ENCODE measurements at regions not wholly inside any gene's neighbourhood (a gene's known extent, or its start where the extent isn't known, plus 50 kb on each side); places are given as distances from the start of the nearest gene placed in this dataset.

DNA sequence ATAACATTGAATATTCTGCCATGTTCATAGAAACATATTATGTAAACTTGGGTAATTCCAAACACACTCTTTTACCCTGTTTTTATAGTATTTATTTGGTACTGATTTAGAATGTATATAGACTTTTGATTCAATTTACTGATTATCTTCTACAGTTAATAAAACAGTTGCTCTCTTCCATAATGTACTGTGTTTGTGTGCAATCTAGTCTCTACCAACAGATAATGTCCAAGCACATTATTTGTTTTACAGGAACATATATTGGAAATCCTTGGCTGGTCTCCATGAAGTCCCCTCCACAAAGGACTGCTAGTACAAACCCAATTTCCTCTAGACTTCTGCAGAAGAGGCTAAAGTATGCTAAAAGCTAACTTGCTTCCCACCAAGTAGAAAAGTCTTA lies 386.6 kb downstream of the RND3 start:
- POLR2A ChIA-PET: no interaction called here
- CTCF ChIA-PET: interaction anchor here (0.5 kb wide), 1 partner anchor 18 kb away, joined by 3 read pairs; no protein-coding TSS in a partner anchor
- Histone ChIP-seq H3K4me3 (ENCODE audit: control insufficient read depth in 1 of 7, extremely low read depth in 1 of 7, insufficient read depth in 4 of 7, low read depth in 2 of 7, low read length in 6 of 7) (no peak overlapping the region), H3K4me1 (ENCODE audit: control extremely low read depth in 1 of 4, control insufficient read depth in 4 of 4, insufficient read depth in 4 of 4, low read length in 3 of 4) (no peaks in the 10 kb centered on the region), H3K27me3 (replicated peaks in 2 of 5; ENCODE audit: control insufficient read depth in 4 of 5, insufficient read depth in 5 of 5, low read length in 4 of 5) (no peaks in the 10 kb centered on the region), H3K27ac (ENCODE audit: insufficient read depth in 1 of 2, low read depth in 1 of 2, low read length in 2 of 2, poor library complexity in 1 of 2, severe bottlenecking in 2 of 2) (no peak overlapping the region), H3K9me3 (ENCODE audit: control extremely low read depth in 1 of 5, control insufficient read depth in 4 of 5, insufficient read depth in 2 of 5, low read depth in 1 of 5, low read length in 4 of 5) (no peaks in the 10 kb centered on the region), H3K36me3 (ENCODE audit: control insufficient read depth in 4 of 4, insufficient read depth in 4 of 4, low read length in 3 of 4) (no peaks in the 10 kb centered on the region)
- no peak for DNase-seq

DNA sequence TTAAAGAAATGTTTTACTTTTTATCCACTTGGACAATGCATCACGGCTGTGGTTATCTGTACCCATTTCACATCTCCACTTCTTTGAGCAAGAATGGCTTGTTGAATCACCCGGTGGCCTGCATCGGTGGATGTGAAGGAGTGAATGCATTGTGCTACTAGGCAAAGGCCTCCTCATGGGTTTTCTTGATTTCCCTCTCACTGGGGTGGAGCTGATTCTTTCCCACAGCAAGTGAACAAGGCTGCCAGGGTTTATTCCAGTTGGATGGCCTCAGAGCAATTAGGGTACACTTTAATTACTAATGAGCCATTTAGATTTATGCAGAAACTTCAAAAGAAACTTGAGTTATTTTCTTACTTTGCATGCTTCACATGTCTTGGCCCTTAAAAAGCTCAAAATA lies 387.1 kb downstream of the RND3 start:
- Histone ChIP-seq H3K36me3 (ENCODE audit: control insufficient read depth in 4 of 4, insufficient read depth in 4 of 4, low read length in 3 of 4) (no peaks in the 10 kb centered on the region), H3K4me3 (ENCODE audit: control insufficient read depth in 1 of 7, extremely low read depth in 1 of 7, insufficient read depth in 4 of 7, low read depth in 2 of 7, low read length in 6 of 7) (no peak overlapping the region), H3K27me3 (replicated peaks in 2 of 5; ENCODE audit: control insufficient read depth in 4 of 5, insufficient read depth in 5 of 5, low read length in 4 of 5) (no peaks in the 10 kb centered on the region), H3K4me1 (ENCODE audit: control extremely low read depth in 1 of 4, control insufficient read depth in 4 of 4, insufficient read depth in 4 of 4, low read length in 3 of 4) (no peaks in the 10 kb centered on the region), H3K9me3 (ENCODE audit: control extremely low read depth in 1 of 5, control insufficient read depth in 4 of 5, insufficient read depth in 2 of 5, low read depth in 1 of 5, low read length in 4 of 5) (no peaks in the 10 kb centered on the region), H3K27ac (ENCODE audit: insufficient read depth in 1 of 2, low read depth in 1 of 2, low read length in 2 of 2, poor library complexity in 1 of 2, severe bottlenecking in 2 of 2) (no peak overlapping the region)
- no peak for DNase-seq
- CTCF ChIA-PET: interaction anchor here (0.5 kb wide), 1 partner anchor 19 kb away, joined by 3 read pairs; no protein-coding TSS in a partner anchor
- POLR2A ChIA-PET: no interaction called here
- WGBS (ENCODE audit: insufficient coverage): 100% methylated on average over 3 of the region's 3 CpGs

DNA sequence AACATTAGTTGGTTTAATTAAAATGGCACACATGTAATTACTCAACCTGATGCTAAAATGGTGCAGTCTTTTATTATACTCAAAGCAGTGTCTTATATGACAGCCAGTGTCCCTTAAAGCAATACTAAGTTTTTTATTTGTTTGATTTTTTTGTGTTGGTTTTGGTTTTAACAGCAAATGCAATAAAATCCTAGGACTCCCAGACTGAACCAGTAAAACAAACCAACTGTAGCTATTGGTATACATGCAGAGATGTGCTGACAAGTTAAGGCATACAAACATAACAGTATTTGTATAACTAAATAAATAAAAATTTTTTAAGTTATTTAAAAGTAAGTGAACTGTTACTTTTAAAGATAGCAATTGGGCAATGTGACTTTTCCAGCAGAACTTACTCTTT lies 387.7 kb downstream of the RND3 start:
- Histone ChIP-seq H3K4me1 (ENCODE audit: control extremely low read depth in 1 of 4, control insufficient read depth in 4 of 4, insufficient read depth in 4 of 4, low read length in 3 of 4) (no peaks in the 10 kb centered on the region), H3K4me3 (ENCODE audit: control insufficient read depth in 1 of 7, extremely low read depth in 1 of 7, insufficient read depth in 4 of 7, low read depth in 2 of 7, low read length in 6 of 7) (no peak overlapping the region), H3K36me3 (ENCODE audit: control insufficient read depth in 4 of 4, insufficient read depth in 4 of 4, low read length in 3 of 4) (no peaks in the 10 kb centered on the region), H3K27me3 (replicated peaks in 2 of 5; ENCODE audit: control insufficient read depth in 4 of 5, insufficient read depth in 5 of 5, low read length in 4 of 5) (no peaks in the 10 kb centered on the region), H3K27ac (ENCODE audit: insufficient read depth in 1 of 2, low read depth in 1 of 2, low read length in 2 of 2, poor library complexity in 1 of 2, severe bottlenecking in 2 of 2) (no peak overlapping the region), H3K9me3 (ENCODE audit: control extremely low read depth in 1 of 5, control insufficient read depth in 4 of 5, insufficient read depth in 2 of 5, low read depth in 1 of 5, low read length in 4 of 5) (no peaks in the 10 kb centered on the region)
- ChIA-PET CTCF (no interaction called here), POLR2A (no interaction called here)
- DNase-seq: no peak

DNA sequence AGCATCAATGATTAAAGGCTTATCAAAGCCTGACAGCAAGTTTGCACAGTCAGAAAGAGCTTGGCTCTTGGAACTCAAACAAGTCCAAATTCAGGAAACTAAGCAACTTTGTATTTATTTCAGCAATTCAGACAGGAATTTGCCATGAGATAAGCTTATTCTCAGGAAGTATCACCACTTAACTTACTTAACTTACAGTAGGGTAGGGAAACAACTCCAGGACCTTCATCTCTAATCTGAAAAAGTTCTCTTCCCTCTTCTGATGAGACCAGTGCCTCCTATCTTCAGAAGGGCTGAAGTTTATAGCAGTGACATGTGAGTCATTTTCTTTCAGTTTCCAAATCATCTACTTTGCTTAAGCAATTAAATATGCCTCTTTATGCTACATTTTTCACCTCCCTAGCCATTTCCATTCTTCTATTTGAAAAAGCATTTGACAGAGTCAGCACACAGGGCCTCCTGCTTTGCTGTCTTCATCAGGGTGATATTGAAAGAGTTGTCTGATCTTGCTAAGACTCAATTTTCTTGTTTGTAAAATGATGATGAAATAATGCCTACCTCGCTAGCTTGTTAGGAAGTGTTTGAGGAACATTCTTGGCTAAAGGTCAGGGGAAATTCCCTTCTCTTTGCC lies 389.5 kb downstream of the RND3 start:
- H3K4me1 ChIP-seq (ENCODE audit: control extremely low read depth in 1 of 4, control insufficient read depth in 4 of 4, insufficient read depth in 4 of 4, low read length in 3 of 4): no peaks in the 10 kb centered on the region
- H3K27ac ChIP-seq (ENCODE audit: insufficient read depth in 1 of 2, low read depth in 1 of 2, low read length in 2 of 2, poor library complexity in 1 of 2, severe bottlenecking in 2 of 2): no peak overlapping the region
- no peaks in the 10 kb centered on the region for H3K27me3 ChIP-seq (replicated peaks in 2 of 5; ENCODE audit: control insufficient read depth in 4 of 5, insufficient read depth in 5 of 5, low read length in 4 of 5)
- CTCF ChIA-PET: no interaction called here
- POLR2A ChIA-PET: no interaction called here
- no CpG with 5 or more reads among the region's 1 CpG for WGBS (ENCODE audit: insufficient coverage)
- H3K36me3 ChIP-seq (ENCODE audit: control insufficient read depth in 4 of 4, insufficient read depth in 4 of 4, low read length in 3 of 4): no peaks in the 10 kb centered on the region
- DNase-seq: no peak
- no peaks in the 10 kb centered on the region for H3K9me3 ChIP-seq (ENCODE audit: control extremely low read depth in 1 of 5, control insufficient read depth in 4 of 5, insufficient read depth in 2 of 5, low read depth in 1 of 5, low read length in 4 of 5)
- H3K4me3 ChIP-seq (ENCODE audit: control insufficient read depth in 1 of 7, extremely low read depth in 1 of 7, insufficient read depth in 4 of 7, low read depth in 2 of 7, low read length in 6 of 7): no peak overlapping the region

DNA sequence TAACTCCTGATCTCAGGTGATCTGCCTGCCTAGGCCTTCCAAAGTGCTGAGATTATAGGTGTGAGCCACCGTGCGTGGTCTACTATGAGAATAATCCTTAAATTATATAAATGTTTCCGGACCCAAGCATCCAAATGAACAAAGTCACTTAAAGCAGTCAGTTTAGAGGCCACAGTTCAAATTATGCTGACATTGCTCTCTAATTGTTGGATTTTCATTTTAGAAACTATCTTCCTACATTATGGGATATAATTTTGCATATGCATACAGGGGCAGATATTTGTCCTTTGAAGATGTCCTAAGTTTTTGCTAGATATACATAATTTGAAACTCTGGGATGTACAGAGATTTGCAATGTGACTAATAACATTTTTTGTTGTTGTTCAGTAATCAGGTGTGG lies 390.1 kb downstream of the RND3 start:
- ChIA-PET CTCF (no interaction called here), POLR2A (no interaction called here)
- Histone ChIP-seq H3K4me1 (ENCODE audit: control extremely low read depth in 1 of 4, control insufficient read depth in 4 of 4, insufficient read depth in 4 of 4, low read length in 3 of 4) (no peaks in the 10 kb centered on the region), H3K4me3 (ENCODE audit: control insufficient read depth in 1 of 7, extremely low read depth in 1 of 7, insufficient read depth in 4 of 7, low read depth in 2 of 7, low read length in 6 of 7) (no peak overlapping the region), H3K27ac (ENCODE audit: insufficient read depth in 1 of 2, low read depth in 1 of 2, low read length in 2 of 2, poor library complexity in 1 of 2, severe bottlenecking in 2 of 2) (no peak overlapping the region), H3K36me3 (ENCODE audit: control insufficient read depth in 4 of 4, insufficient read depth in 4 of 4, low read length in 3 of 4) (no peaks in the 10 kb centered on the region), H3K9me3 (ENCODE audit: control extremely low read depth in 1 of 5, control insufficient read depth in 4 of 5, insufficient read depth in 2 of 5, low read depth in 1 of 5, low read length in 4 of 5) (no peaks in the 10 kb centered on the region), H3K27me3 (replicated peaks in 2 of 5; ENCODE audit: control insufficient read depth in 4 of 5, insufficient read depth in 5 of 5, low read length in 4 of 5) (no peaks in the 10 kb centered on the region)
- WGBS (ENCODE audit: insufficient coverage): no CpG with 5 or more reads among the region's 3 CpGs
- no peak for DNase-seq

DNA sequence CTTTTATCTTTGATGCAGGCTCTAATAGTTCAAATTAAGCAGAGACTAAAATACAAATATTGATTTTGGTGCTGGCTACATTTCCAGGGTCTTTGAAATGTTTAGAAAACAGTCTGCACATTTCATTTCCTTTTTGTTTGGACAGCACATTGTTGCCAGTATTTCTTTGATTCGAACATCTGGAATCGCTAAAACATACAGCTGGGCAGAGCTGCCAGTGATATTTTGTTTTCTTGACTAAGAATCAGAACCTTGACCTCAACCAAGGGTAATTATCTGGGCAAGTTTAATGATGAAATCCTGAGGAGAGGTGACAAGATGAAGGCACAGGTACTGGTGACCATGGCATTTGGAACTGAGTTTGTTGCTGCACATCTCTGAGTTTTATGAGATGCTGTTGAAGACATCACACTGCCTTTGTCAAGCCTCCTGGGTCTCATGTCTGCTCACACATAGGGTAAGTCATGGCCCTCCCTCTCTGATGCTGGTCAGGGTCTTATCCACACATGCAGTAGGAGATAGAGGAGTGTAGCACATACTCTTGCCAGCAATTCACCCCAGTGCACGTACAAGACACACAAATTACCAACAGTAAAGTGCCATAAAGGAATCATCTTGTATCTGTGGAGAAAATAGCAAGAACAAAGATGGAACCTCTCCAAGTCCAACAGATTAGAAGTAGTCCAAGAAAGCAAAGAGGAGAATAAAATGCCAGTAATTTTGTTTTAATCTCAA lies 391.9 kb downstream of the RND3 start:
- Histone ChIP-seq H3K27ac (ENCODE audit: insufficient read depth in 1 of 2, low read depth in 1 of 2, low read length in 2 of 2, poor library complexity in 1 of 2, severe bottlenecking in 2 of 2) (no peak overlapping the region), H3K36me3 (ENCODE audit: control insufficient read depth in 4 of 4, insufficient read depth in 4 of 4, low read length in 3 of 4) (no peaks in the 10 kb centered on the region), H3K9me3 (ENCODE audit: control extremely low read depth in 1 of 5, control insufficient read depth in 4 of 5, insufficient read depth in 2 of 5, low read depth in 1 of 5, low read length in 4 of 5) (no peaks in the 10 kb centered on the region), H3K27me3 (replicated peaks in 2 of 5; ENCODE audit: control insufficient read depth in 4 of 5, insufficient read depth in 5 of 5, low read length in 4 of 5) (no peaks in the 10 kb centered on the region), H3K4me3 (ENCODE audit: control insufficient read depth in 1 of 7, extremely low read depth in 1 of 7, insufficient read depth in 4 of 7, low read depth in 2 of 7, low read length in 6 of 7) (no peak overlapping the region), H3K4me1 (ENCODE audit: control extremely low read depth in 1 of 4, control insufficient read depth in 4 of 4, insufficient read depth in 4 of 4, low read length in 3 of 4) (no peaks in the 10 kb centered on the region)
- ChIA-PET CTCF (no interaction called here), POLR2A (no interaction called here)
- 100% methylated on average over 2 of the region's 3 CpGs for WGBS (ENCODE audit: insufficient coverage)
- DNase-seq: no peak

DNA sequence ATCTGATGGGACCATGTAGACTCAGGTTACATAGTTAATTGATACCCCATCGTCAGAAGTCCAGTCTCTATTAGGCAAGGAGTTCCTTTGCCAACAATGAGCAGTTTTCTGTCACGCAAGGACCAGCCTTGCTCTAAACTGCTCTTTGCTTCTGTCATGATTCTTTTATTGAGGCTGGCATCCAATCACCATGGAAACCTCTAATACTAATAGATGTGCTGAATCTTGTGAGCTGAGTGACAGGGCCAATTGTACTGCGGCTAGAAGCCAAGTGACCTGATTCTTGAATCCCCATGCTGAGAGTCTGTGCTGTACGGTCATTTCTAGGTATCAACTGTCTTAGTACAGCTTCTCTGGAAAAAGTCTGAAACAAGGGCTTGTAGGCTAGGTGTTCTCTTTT lies 395.6 kb downstream of the RND3 start:
- DNase-seq: no peak
- CTCF ChIA-PET: no interaction called here
- H3K4me3 ChIP-seq (ENCODE audit: control insufficient read depth in 1 of 7, extremely low read depth in 1 of 7, insufficient read depth in 4 of 7, low read depth in 2 of 7, low read length in 6 of 7): no peak overlapping the region
- no peaks in the 10 kb centered on the region for H3K4me1 ChIP-seq (ENCODE audit: control extremely low read depth in 1 of 4, control insufficient read depth in 4 of 4, insufficient read depth in 4 of 4, low read length in 3 of 4)
- no peaks in the 10 kb centered on the region for H3K9me3 ChIP-seq (ENCODE audit: control extremely low read depth in 1 of 5, control insufficient read depth in 4 of 5, insufficient read depth in 2 of 5, low read depth in 1 of 5, low read length in 4 of 5)
- no peaks in the 10 kb centered on the region for H3K36me3 ChIP-seq (ENCODE audit: control insufficient read depth in 4 of 4, insufficient read depth in 4 of 4, low read length in 3 of 4)
- WGBS (ENCODE audit: insufficient coverage): 97% methylated on average over 3 of the region's 4 CpGs
- no peak overlapping the region for H3K27ac ChIP-seq (ENCODE audit: insufficient read depth in 1 of 2, low read depth in 1 of 2, low read length in 2 of 2, poor library complexity in 1 of 2, severe bottlenecking in 2 of 2)
- POLR2A ChIA-PET: no interaction called here
- no peaks in the 10 kb centered on the region for H3K27me3 ChIP-seq (replicated peaks in 2 of 5; ENCODE audit: control insufficient read depth in 4 of 5, insufficient read depth in 5 of 5, low read length in 4 of 5)

All from common myeloid progenitor, CD34-positive (primary cell).